ENCODE measurements at regions not wholly inside any gene's neighbourhood (a gene's known extent, or its start where the extent isn't known, plus 50 kb on each side); places are given as distances from the start of the nearest gene placed in this dataset.
A peak's percentile ranks its signal among the peaks of the same experiment; 100 is the strongest.
"Not testable (repeated sequence)": the region's sequence is repeated elsewhere in the genome, so short reads cannot be mapped to it uniquely, and the experiment has no call there.

DNA sequence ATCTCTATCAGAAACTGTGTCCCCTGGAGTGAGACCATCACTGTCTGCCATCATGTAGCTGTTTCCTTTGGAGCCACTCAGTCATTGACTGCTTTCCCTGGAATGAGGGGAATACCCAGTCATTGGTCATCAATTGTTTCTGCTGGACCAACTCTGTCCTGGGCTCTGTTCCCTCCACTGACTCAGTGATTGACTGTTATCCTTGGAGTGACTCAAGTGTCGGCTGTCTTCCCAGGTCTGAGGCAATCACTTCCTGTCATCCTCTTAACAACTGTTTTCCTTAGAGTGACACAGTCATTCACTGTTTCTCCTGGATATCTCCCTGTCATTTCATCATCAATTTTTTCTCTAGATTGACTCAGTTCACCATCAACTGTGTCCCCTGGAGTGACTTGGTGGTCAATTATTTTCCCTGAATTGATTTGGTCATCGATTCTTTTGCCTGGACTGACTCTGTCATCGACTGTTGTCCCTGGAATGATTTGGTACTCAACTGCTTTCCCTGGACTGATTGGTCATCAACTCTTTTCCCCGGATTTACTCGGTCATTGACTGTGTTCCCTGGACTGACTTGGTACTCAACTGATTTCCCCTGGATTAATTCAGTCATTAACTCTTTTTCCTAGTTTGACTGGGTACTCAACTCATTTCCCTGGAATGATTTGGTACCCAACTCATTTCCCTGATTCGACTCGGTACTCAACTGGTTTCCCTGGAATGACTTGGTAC is 327.9 kb upstream of the VCX start:
- DNase-seq: no peak

GRCh38 chrX:7512845-7513244 is 330.1 kb upstream of the VCX start:
- DNase-seq: no peak

DNA sequence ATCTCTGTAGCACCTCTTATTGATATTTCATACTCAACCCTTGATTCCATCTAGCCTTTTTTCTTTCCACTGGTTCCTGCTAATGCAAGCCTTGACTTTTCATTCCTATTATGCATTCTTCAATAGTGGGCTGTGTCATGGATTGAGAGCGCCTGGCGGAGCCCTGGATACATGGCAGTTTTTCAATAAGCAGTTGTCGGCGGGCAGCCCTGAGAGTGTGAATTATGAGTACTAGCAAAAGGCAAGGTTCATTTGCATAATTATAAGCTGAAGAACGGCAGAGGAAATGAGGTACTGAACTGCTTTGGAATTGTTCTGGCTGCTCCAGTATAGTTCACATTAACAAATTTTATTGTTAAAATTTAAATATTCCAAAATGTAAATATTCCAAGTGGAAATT is 339.7 kb upstream of the VCX start:
- no peak for DNase-seq

DNA sequence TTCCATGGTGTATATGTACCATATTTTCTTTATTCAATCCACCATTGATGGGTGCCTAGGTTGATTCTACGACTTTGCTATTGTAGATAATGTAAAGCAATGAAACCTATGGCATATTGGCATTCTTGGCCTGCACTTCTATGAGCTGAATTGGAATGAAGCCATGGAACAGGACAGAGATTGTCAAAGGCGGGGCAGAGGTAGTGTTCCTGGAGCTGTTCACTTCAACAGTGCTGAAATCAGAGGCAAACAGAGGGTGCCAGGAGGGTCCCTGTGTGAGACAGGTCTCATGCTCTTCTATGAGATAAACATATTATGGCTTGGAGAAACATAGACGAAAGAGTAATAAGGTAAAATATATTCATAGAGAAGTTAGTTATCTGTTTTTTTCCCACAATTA is 342.6 kb upstream of the VCX start:
- DNase-seq: no peak

GRCh38 chrX:7486505-7486904 is 338.6 kb upstream of the PUDP start:
- no peak for DNase-seq

DNA sequence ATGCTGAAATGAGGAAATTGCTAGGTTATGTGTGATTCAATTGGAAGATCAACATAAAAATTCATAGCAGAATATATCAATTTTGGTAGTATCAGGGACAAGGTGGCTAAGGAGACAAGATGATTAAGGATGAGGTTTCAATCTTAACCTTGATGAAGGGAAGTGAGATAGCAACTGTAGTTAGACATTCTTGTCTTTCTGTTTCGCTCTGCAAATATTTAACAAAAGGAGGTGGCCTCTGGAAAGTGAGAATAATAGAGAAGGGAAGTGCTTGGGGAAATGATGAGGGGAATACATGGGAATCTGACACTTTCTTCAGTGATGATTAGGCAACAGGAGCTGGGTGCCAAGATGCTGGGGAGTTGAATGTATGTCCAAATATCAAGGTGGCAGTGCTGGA is 337.1 kb upstream of the PUDP start:
- no peak for DNase-seq

DNA sequence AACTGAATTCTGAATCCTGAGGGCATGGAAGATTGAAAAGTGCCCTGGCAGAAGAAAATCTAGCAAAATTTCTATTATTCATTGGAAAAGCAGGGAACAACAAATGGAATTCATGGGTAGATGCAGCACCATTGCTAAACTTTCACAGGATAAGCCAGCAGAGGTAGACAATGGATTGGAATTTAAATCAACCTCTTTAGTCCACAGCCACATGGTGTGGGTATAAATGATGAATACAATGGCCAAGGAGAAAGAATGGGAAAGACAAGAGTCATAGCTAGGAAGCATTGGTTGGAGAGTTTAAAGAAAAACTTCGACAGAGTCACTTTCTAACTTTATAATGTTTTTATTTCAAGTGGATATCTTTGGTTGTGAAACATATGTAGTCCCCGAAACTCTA is 332.8 kb upstream of the PUDP start:
- no peak for DNase-seq

- DNase-seq: no peak
These were observed 314.2 kb upstream of the PUDP start for GRCh38 chrX:7462110-7462509.

DNA sequence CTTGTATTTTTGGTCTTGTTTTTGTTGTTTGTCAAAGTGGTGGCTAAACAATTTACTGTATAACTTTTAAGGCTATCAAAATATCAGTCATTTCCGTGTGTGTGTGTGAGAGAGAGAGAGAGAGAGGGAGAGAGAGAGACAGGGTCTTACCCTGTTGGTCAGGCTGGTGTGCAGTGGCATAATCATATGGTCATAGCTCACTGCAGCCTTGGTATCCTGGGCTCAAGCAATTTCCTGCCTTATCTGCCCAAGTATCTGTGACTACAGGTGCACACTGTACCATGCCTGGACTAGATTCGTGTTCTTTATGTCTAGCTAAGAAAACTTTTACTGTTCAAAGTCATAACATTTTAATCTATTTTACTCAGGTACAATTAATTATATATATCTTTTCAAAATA is 313.1 kb upstream of the PUDP start:
- DNase-seq: not testable (repeated sequence)

DNA sequence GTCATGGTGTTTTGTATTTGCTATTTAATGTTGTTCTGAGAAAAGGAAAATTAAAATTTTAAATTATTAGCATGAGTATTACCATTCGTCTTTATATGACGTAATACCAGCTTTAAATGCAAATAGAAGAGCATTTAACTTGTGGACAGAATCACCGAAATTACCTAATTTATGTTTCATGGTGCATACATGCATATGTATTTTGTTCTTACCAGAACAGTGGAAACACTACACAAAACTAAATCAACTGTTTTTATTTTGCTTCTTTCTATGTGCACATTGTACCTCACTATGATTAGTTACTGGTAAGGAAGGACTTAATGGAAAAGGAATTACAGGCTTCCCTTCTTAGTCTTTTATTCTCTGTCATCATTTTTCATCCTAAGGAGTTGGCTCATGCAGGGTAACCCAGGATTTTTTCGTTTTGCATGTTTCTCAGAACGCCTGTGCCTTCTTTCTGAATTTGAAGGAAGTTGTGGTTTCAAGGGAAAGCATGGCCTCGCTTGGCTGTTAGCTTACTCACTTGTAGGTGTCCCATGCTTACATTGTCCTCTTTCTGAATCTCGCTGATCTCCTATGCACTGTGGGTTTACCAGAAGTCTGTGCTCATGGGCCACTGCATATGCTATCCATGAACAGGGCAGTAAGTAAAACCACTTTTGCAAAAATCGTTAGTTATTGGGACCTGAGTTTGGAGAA is 300.0 kb upstream of the PUDP start:
- no peak for DNase-seq

DNA sequence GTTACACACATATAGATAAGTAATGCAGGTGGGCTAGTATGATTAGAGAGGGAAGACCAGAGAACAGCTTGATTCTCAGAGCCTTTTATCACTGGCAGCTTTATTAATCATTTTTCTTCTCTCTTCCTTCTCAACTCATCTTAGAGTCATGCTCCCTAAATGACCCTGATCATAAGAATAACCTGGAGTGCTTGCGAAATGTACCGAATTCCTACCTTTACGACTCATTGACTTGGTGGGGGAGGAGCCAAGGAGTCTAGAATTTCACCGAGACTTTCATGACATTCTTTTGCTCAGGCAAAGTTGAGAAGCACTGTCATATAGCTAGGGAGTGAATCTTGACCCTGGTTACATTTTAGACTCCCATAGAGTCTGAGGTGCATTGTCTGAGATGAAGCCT is 298.9 kb upstream of the PUDP start:
- DNase-seq: no peak

- DNase-seq: peak; percentile 1
These were observed 297.0 kb upstream of the PUDP start for GRCh38 chrX:7444967-7445366.

GRCh38 chrX:7441586-7441985 is 293.6 kb upstream of the PUDP start:
- DNase-seq: no peak

DNA sequence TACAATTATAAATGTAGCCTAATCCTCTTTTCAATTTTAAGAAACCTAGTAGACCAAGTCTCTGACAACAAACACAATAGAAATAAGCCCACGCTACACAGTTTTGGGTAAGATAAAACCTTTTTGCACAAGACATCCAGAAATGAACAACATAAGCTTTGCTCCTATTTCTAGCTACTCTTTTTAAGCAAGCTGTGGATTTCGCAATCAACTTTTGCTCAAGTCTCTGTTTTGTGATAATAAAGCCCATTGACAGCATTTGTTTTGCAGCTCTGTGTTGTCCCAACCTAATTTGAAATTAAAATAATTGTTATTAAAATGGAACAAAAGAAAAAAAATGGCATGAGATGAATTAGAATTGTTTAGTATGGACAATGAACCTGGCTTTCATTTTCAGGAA is 287.9 kb upstream of the PUDP start:
- DNase-seq: no peak

DNA sequence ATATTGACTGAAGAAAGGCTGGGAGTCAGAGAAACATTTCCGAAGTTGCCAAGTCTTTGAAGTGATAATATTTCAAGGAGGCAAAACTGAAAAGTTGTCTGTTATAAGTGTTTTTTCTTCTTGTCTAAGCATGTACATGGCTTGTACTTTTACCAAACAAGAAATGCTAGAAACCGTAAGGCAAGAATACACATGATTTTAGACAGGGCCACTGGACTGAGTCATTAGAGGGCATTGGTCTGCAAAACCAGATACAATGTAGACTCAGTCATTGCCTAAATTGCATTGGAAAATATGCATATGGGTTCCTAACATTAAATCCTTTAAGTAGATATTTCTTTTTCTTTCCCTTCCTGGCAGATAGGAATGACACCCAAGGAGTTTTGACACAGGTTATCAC is 284.9 kb upstream of the PUDP start:
- no peak for DNase-seq

- no peak for DNase-seq
These were observed 272.8 kb upstream of the PUDP start for GRCh38 chrX:7420717-7421116.

GRCh38 chrX:7414753-7415152 is 266.8 kb upstream of the PUDP start:
- no peak for DNase-seq

DNA sequence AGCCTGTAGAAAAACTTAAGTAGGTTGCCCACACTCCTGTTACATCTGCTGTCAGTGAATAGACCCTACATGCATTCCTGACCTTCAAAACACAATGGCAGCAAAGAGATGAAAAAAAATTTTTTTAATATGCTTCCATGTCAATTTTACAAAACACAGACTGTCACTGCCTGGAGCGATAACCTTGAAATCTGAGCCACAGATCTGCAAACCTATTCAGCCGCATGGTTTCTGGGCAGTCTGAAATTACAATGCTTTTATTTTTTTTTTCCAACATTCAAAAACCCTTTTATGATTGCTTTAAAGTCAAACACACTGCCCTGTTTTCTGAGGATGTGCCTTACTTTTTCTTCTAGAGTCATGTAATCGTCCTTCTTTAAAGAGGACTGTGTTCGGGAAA is 264.9 kb upstream of the PUDP start:
- no peak for DNase-seq

GRCh38 chrX:7409866-7410265 is 261.9 kb upstream of the PUDP start:
- no peak for DNase-seq

- DNase-seq: no peak
These were observed 251.4 kb upstream of the PUDP start for GRCh38 chrX:7399373-7399772.

- DNase-seq: no peak
These were observed 242.5 kb upstream of the PUDP start for GRCh38 chrX:7390441-7390840.

- DNase-seq: no peak
These were observed 241.6 kb upstream of the PUDP start for GRCh38 chrX:7389576-7389975.

DNA sequence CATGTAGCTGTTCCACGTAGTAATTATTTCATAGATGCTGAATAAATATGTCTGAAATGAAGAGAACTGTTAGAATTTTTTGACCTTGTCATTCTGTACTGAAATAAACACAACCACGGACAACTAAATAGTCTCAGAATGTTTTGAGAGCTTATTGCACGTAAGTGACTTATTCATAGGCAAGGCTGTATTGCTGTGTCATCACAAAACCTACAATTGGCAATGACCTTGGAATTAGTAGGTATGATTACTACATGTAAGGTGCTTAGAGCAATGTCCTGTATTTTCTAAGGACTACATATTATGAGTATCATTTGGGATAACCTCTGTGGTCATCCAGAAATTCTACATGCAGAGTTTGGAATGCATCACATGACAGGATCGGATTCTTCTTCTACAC is 237.2 kb upstream of the PUDP start:
- no peak for DNase-seq

DNA sequence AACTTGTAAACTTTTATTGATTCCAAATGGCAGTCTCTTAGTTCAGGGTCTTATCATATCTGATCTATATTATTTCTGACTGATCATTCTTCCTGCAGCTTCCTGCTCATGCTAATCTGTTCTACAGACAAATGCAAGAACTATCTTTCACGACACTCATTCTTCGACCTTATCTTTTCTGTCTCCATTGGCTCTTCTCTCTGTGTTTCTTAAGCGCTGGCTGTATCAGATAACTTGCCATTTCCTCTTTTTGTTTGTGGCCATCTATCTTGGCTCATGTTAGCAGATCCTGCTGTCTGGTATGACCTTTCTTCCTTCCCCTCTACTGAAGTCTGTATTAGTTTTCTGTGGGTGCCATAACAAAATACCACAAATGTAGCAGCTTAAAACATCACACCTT is 230.5 kb upstream of the PUDP start:
- DNase-seq: no peak

Data from activated CD4-positive, alpha-beta T cell treated with anti-CD3 and anti-CD28 coated beads for 48 hours (primary cell).